Heart right ventricle (tissue), 16 donors: ENCODE measurements at regions not wholly inside any gene's neighbourhood (a gene's known extent, or its start where the extent isn't known, plus 50 kb on each side); places are given as distances from the start of the nearest gene placed in this dataset.

ENCODE experiments used
- ATAC-seq, 8 donors: fragments of 200-7000 bp; cut with Tn5 transposase; one replicate each; pipeline ENCODE4 v1.9.1; 2020; ENCODE audit warnings: mild to moderate bottlenecking in 8 of 8, moderate library complexity in 8 of 8, moderate number of reproducible peaks in 1 of 8
- DNase-seq, 2 donors: peaks; one replicate each; pipeline ENCODE4 v3.0.0-alpha.2; 2020
- H3K27ac ChIP-seq, 10 donors: fragments of 200-600 bp; sonication (generic) in 2 of 10; one replicate each; pipeline versions ENCODE4 v1.5.0 to v1.8.0; 2020 to 2022; ENCODE audit warnings: mild to moderate bottlenecking in 3 of 10
- H3K27me3 ChIP-seq, 7 donors: fragments of 200-600 bp; one replicate each; pipeline ENCODE4 v1.8.0; 2021 to 2022; ENCODE audit warnings: mild to moderate bottlenecking in 2 of 7
- H3K36me3 ChIP-seq, 9 donors: fragments of 200-600 bp; sonication (generic) in 1 of 9; one replicate each; pipeline versions ENCODE4 v1.5.0 to v1.8.0; 2020 to 2022; ENCODE audit warnings: mild to moderate bottlenecking in 2 of 9
- H3K4me1 ChIP-seq, 9 donors: fragments of 200-600 bp; sonication (generic) in 1 of 9; one replicate each; pipeline versions ENCODE4 v1.5.0 to v1.8.0; 2020 to 2022; ENCODE audit warnings: mild to moderate bottlenecking in 4 of 9
- H3K4me3 ChIP-seq, 10 donors: fragments of 200-600 bp; sonication (generic) in 2 of 10; one replicate each; pipeline versions ENCODE4 v1.5.0 to v1.8.0; 2020 to 2022; ENCODE audit warnings: mild to moderate bottlenecking in 7 of 10, moderate library complexity in 2 of 10
- H3K9me3 ChIP-seq, 11 donors: fragments of 200-600 bp in 10 of 11; sonication (generic) in 2 of 11; one replicate each; pipeline versions ENCODE4 v1.5.0 to v1.8.0; 2013 to 2022; ENCODE audit warnings: mild to moderate bottlenecking in 2 of 11, control low read depth in 1 of 11, moderate library complexity in 1 of 11
- CTCF ChIP-seq, 9 donors: fragments of 200-600 bp; sonication (generic) in 2 of 9; IDR thresholded peaks; one replicate each; pipeline versions ENCODE4 v1.5.0 to v1.8.0; 2021 to 2022; ENCODE audit warnings: antibody characterized with exemption in 9 of 9, mild to moderate bottlenecking in 5 of 9, moderate library complexity in 1 of 9
- WGBS, 2 donors: extraction: QIAGEN DNeasy Blood & Tissue Kit; methylation state at CpG; one replicate each; pipeline ENCODE4 v1.1.7; 2013; ENCODE audit warnings: inconsistent platforms in 1 of 2; 5-methylcytosine and 5-hydroxymethylcytosine counted together
- intact Hi-C, 10 donors: fragments of 100-400 bp; cut with DNase I; formaldehyde crosslinking; loops; one replicate each; pipeline versions ENCODE4 v1.11.1 to v1.14.2; 2022
- donor health status: Arrhythmogenic right ventricular cardiomyopathy.
- donor health status: ischemic (EF 13 %, LVEDD 7.1; RV severe dilation, severe dysfunction).
- donor health status: healthy with polysubstance abuse.
- donor health status: DM: no; HTN: yes; CAD: no.
- donor health status: DM: no; HTN: no; CAD: no.
- donor health status: ischemic (EF 25% LVEDD 6.9; RV normal size, moderate dysfunction).
- donor health status: ischemic (EF 25% LVEDD 5.7; RV mildly dilated, moderate dysfunction).
- donor health status: healthy.
- donor health status: DM: yes; HTN: yes; CAD: no.
- donor health status: Ischemic cardiomyopathy.
- donor health status: ischemic (EF 35%, LVEDD 5.7; RV mildly dilated, moderate dysfunction).
- donor health status: nonischemic (EF 11% LVEDD 7.7; RV severe dilation, severe dysfunction).
- donor health status: DM: yes; HTN: yes; CAD: no.
- donor health status: PGD.
- donor health status: ischemic (EF 29% LVEDD 5.4; RV normal size, mild dysfunction).
- donor health status: nonischemic (EF 23%, LVEDD 6.1; RV moderate dilation, normal function).

GRCh38 chr11:128407962-128408361 lies 179.4 kb downstream of the ETS1 start:
- intact Hi-C loops: loop anchor here in 1 of 10 donors (5.0 kb wide), 1 partner anchor 61 kb away; no protein-coding TSS in a partner anchor
- no peak overlapping the region for H3K4me3 ChIP-seq
- no peaks in the 10 kb centered on the region for H3K27me3 ChIP-seq
- no peaks in the 10 kb centered on the region for H3K36me3 ChIP-seq
- TF ChIP-seq CTCF (IDR thresholded peaks at IDR 0.05): no peak
- peaks cover 2 to 61% (median 31%) of the 10 kb centered on the region in 9 donors for H3K4me1 ChIP-seq
- H3K27ac ChIP-seq: no peak overlapping the region
- WGBS, 2 donors: 37 to 43% methylated on average over 1 of the region's 1 CpG
- DNase-seq (no peak), ATAC-seq (peak in 1 of 8 donors; percentile 31)
- no peaks in the 10 kb centered on the region for H3K9me3 ChIP-seq

- peak in 1 of 9 donors; percentile 15 for TF ChIP-seq CTCF (IDR thresholded peaks at IDR 0.05)
- 49 to 62% methylated on average over 8 of the region's 8 CpGs for WGBS, 2 donors
- intact Hi-C loops: loop anchor here in 1 of 10 donors (5.0 kb wide), 1 partner anchor 59 kb away; no protein-coding TSS in a partner anchor
- H3K27ac ChIP-seq: peak overlapping the region in 7 of 10 donors; percentile 9 to 64 (median 19)
- peak overlapping the region in 1 of 10 donors; percentile 6 for H3K4me3 ChIP-seq
- H3K9me3 ChIP-seq: no peaks in the 10 kb centered on the region
- H3K36me3 ChIP-seq: no peaks in the 10 kb centered on the region
- H3K4me1 ChIP-seq: peaks cover 2 to 44% (median 23%) of the 10 kb centered on the region in 9 donors
- H3K27me3 ChIP-seq: no peaks in the 10 kb centered on the region
- ATAC-seq: peak in 6 of 8 donors; percentile 33 to 61 (median 48)
- no peak for DNase-seq
Observed at GRCh38 chr11:128405714-128406662, 181.4 kb downstream of the ETS1 start.

- intact Hi-C loops: loop anchor here in 1 of 10 donors (5.0 kb wide), 1 partner anchor 58 kb away; no protein-coding TSS in a partner anchor
- WGBS, 2 donors: 97 to 100% methylated on average over 1 of the region's 1 CpG
- DNase-seq: no peak
- peaks cover 2 to 48% (median 23%) of the 10 kb centered on the region in 9 donors for H3K4me1 ChIP-seq
- H3K27ac ChIP-seq: peak overlapping the region in 4 of 10 donors; percentile 9 to 64 (median 26)
- H3K36me3 ChIP-seq: no peaks in the 10 kb centered on the region
- no peaks in the 10 kb centered on the region for H3K27me3 ChIP-seq
- H3K4me3 ChIP-seq: no peak overlapping the region
- no peak for TF ChIP-seq CTCF (IDR thresholded peaks at IDR 0.05)
- ATAC-seq: no peak
- H3K9me3 ChIP-seq: no peaks in the 10 kb centered on the region
Observed at GRCh38 chr11:128405112-128405511, 182.2 kb downstream of the ETS1 start.

GRCh38 chr11:128404437-128404836 lies 182.9 kb downstream of the ETS1 start:
- 95 to 100% methylated on average over 1 of the region's 1 CpG for WGBS, 2 donors
- no peak for ATAC-seq

More at GRCh38 chr11:128404437-128404836, 182.9 kb downstream of the ETS1 start:
- no peaks in the 10 kb centered on the region for H3K27me3 ChIP-seq
- no peak overlapping the region for H3K4me3 ChIP-seq
- TF ChIP-seq CTCF (IDR thresholded peaks at IDR 0.05): no peak
- peaks cover 2 to 46% (median 23%) of the 10 kb centered on the region in 9 donors for H3K4me1 ChIP-seq
- H3K9me3 ChIP-seq: no peaks in the 10 kb centered on the region
- no peaks in the 10 kb centered on the region for H3K36me3 ChIP-seq
- H3K27ac ChIP-seq: no peak overlapping the region
- DNase-seq: no peak
- intact Hi-C loops: no loop called here
